ENCODE measurements at regions not wholly inside any gene's neighbourhood (a gene's known extent, or its start where the extent isn't known, plus 50 kb on each side); places are given as distances from the start of the nearest gene placed in this dataset.

GRCh38 chr4:15344041-15344440, 83.8 kb upstream of the C1QTNF7 start:
- TF ChIP-seq CTCF (IDR thresholded peaks at IDR 0.05; ENCODE audit: low read depth, low read length, poor library complexity, severe bottlenecking) (no peak), EZH2phosphoT487 (IDR thresholded peaks at IDR 0.05; ENCODE audit: borderline replicate concordance, low read length) (no peak)

All from DOHH2 (cell line).